ENCODE measurements at regions not wholly inside any gene's neighbourhood (a gene's known extent, or its start where the extent isn't known, plus 50 kb on each side); places are given as distances from the start of the nearest gene placed in this dataset.

- TF ChIP-seq ZNF671 (CRISPR knock-in tag; IDR thresholded peaks at IDR 0.05) (no peak), ATF2 (CRISPR knock-in tag; IDR thresholded peaks at IDR 0.05; ENCODE audit: borderline replicate concordance, low read depth) (no peak), TCF7 (CRISPR knock-in tag; IDR thresholded peaks at IDR 0.05; ENCODE audit: low read depth) (no peak), CTCF (IDR thresholded peaks at IDR 0.05) (no peak), CREB1 (CRISPR knock-in tag; IDR thresholded peaks at IDR 0.05) (no peak), ZBTB43 (CRISPR knock-in tag; IDR thresholded peaks at IDR 0.05) (no peak), FOXJ3 (CRISPR knock-in tag; IDR thresholded peaks at IDR 0.05; ENCODE audit: borderline replicate concordance) (no peak), ATF6 (CRISPR knock-in tag; IDR thresholded peaks at IDR 0.05) (no peak), IRF2 (CRISPR knock-in tag; IDR thresholded peaks at IDR 0.05; ENCODE audit: borderline replicate concordance, low read depth) (no peak), KAT7 (CRISPR knock-in tag; IDR thresholded peaks at IDR 0.05; ENCODE audit: borderline replicate concordance) (no peak), ZNF138 (CRISPR knock-in tag; conservative IDR thresholded peaks at IDR 0.05) (no peak)
Observed at GRCh38 chr3:46095307-46095706, 68.0 kb upstream of the XCR1 start.
